K562 (cell line): ENCODE measurements at regions not wholly inside any gene's neighbourhood (a gene's known extent, or its start where the extent isn't known, plus 50 kb on each side); places are given as distances from the start of the nearest gene placed in this dataset.

Experiments used
- ATAC-seq: fragments of 200-7000 bp; cut with Tn5 transposase; 3 replicates; pipeline ENCODE4 v1.9.1; 2020; ENCODE audit warnings: moderate library complexity
- BruUV-seq: library from RNA; stranded (reverse); fragments of 400-500 nt; replicated peaks from 2 replicates; lab custom pipeline; 2021; lab: Mats Ljungman, UMichigan
- CTCF ChIA-PET: fragments of 300-600 bp; formaldehyde crosslinking; extraction: SDS; loops from one replicate; lab custom pipeline; 2021; ENCODE audit warnings: low intra/inter-chr PET ratio; lab: Yijun Ruan, JAX
- POLR2A ChIA-PET: fragments of 300-600, 350-650 bp; sonication (Branson Sonifier 250); formaldehyde crosslinking; extraction: SDS; loops from one replicate; lab custom pipeline; 2021; ENCODE audit warnings: antibody characterized with exemption, inconsistent platforms; lab: Yijun Ruan, JAX
- DNase-seq, 4 experiments: peaks; one replicate each; pipeline versions ENCODE4 v3.0.0 to v3.0.0-alpha.2; 2011 to 2018; ENCODE audit warnings: low spot score in 3 of 4, mixed read lengths in 3 of 4; ENCODE audit errors: extremely low read depth in 1 of 4
- FAIRE-seq: peaks from 2 replicates; lab custom pipeline; 2011; peaks lifted over from hg19 to GRCh38; lab: Jason Lieb, UNC
- H2AFZ ChIP-seq: 2 replicates; pipeline ENCODE4 v1.6.0; 2011; ENCODE audit warnings: low read depth, low read length, control low read depth, inconsistent platforms
- H3K27ac ChIP-seq: fragments of 200-600 bp; 3 replicates; pipeline ENCODE4 v1.8.0; 2011; ENCODE audit warnings: low read depth, mild to moderate bottlenecking, control low read depth, inconsistent platforms, low read length, moderate library complexity, mixed read lengths; ENCODE audit errors: extremely low read depth
- H3K27me3 ChIP-seq, 2 experiments: fragments of 300-600 bp in 1 of 2; 2 replicates in 1 of 2; 3 replicates in 1 of 2; pipeline versions ENCODE4 v1.6.0 to v1.8.0; 2011; ENCODE audit warnings: inconsistent platforms in 2 of 2, low read length in 2 of 2, mild to moderate bottlenecking in 1 of 2, mixed read lengths in 1 of 2, moderate library complexity in 1 of 2; ENCODE audit not compliant: control insufficient read depth in 2 of 2, insufficient read depth in 2 of 2
- H3K36me3 ChIP-seq: fragments of 300-600 bp; 3 replicates; pipeline ENCODE4 v1.8.0; 2011; ENCODE audit warnings: mild to moderate bottlenecking, low read length, inconsistent platforms; ENCODE audit not compliant: control insufficient read depth, insufficient read depth
- H3K4me1 ChIP-seq, 2 experiments: fragments of 200-600 bp in 1 of 2; replicated peaks in 1 of 2; 2 replicates in 1 of 2; 3 replicates in 1 of 2; pipeline versions ENCODE4 v1.5.1 to v1.8.0; 2011; ENCODE audit warnings: inconsistent platforms in 2 of 2, low read length in 2 of 2, mild to moderate bottlenecking in 1 of 2, mixed read lengths in 1 of 2, moderate library complexity in 1 of 2; ENCODE audit not compliant: control insufficient read depth in 2 of 2, insufficient read depth in 2 of 2
- H3K4me2 ChIP-seq: 2 replicates; pipeline ENCODE4 v1.6.1; 2011; ENCODE audit warnings: low read length, control low read depth, inconsistent platforms, mixed read lengths; ENCODE audit not compliant: insufficient read depth
- H3K4me3 ChIP-seq: fragments of 200-600 bp; sonication (generic), shearing (Covaris generic); 2 replicates; pipeline ENCODE4 v1.5.1; 2016; ENCODE audit warnings: control low read depth, inconsistent platforms
- H3K79me2 ChIP-seq: fragments of 200-600 bp; 3 replicates; pipeline ENCODE4 v1.8.0; 2011; ENCODE audit warnings: low read length, inconsistent platforms; ENCODE audit not compliant: control insufficient read depth, insufficient read depth
- H3K9ac ChIP-seq, 2 experiments: 2 replicates each; pipeline versions ENCODE4 v1.6.0 to v1.6.1; 2011; ENCODE audit warnings: low read depth in 2 of 2, low read length in 2 of 2, control low read depth in 1 of 2, inconsistent platforms in 1 of 2, mild to moderate bottlenecking in 1 of 2, mixed read lengths in 1 of 2; ENCODE audit not compliant: insufficient read depth in 1 of 2
- H3K9me1 ChIP-seq: one replicate; pipeline ENCODE4 v1.6.0; 2011; ENCODE audit warnings: inconsistent platforms, mild to moderate bottlenecking, low read length, moderate library complexity; ENCODE audit not compliant: control insufficient read depth, insufficient read depth
- H3K9me3 ChIP-seq: replicated peaks from 2 replicates; pipeline ENCODE4 v1.5.1; 2011; ENCODE audit warnings: low read depth, low read length, inconsistent platforms; ENCODE audit not compliant: control insufficient read depth, insufficient read depth
- H4K20me1 ChIP-seq: replicated peaks from 2 replicates; pipeline ENCODE4 v1.6.1; 2011; ENCODE audit warnings: low read length, inconsistent platforms, mixed read lengths; ENCODE audit not compliant: control insufficient read depth, insufficient read depth
- FOS ChIP-seq: IDR thresholded peaks from 3 replicates; pipeline ENCODE4 v1.6.1; 2011; ENCODE audit not compliant: insufficient read length; ENCODE audit errors: extremely low read depth
- HCFC1 ChIP-seq: IDR thresholded peaks from 2 replicates; pipeline ENCODE4 v1.6.1; 2012; ENCODE audit warnings: low read depth, low read length, improper control_type of control experiment
- HNRNPK ChIP-seq: fragments of 200-400 bp; formaldehyde crosslinking; IDR thresholded peaks from one replicate; pipeline ENCODE4 v1.6.1; 2018; ENCODE audit warnings: mild to moderate bottlenecking, low read depth, low read length; ENCODE audit not compliant: poor library complexity, severe bottlenecking
- ILF3 ChIP-seq: fragments of 450-650 bp; IDR thresholded peaks from 2 replicates; pipeline ENCODE4 v1.6.1; 2018; ENCODE audit warnings: antibody characterized with exemption, mild to moderate bottlenecking, moderate library complexity, borderline replicate concordance
- SMARCA5 ChIP-seq: fragments of 450-650 bp; IDR thresholded peaks from 2 replicates; pipeline ENCODE4 v1.6.1; 2016
- TFE3 ChIP-seq: fragments of 450-650 bp; formaldehyde crosslinking; IDR thresholded peaks from 2 replicates; pipeline ENCODE4 v1.4.0; 2020; ENCODE audit warnings: mild to moderate bottlenecking, mixed read lengths
- ZMIZ1 ChIP-seq, 2 experiments: fragments of 150-350 bp in 1 of 2; IDR thresholded peaks; 2 replicates each; pipeline ENCODE4 v1.6.1; 2012 to 2016; ENCODE audit warnings: low read depth in 2 of 2, low read length in 2 of 2, mild to moderate bottlenecking in 1 of 2, moderate library complexity in 1 of 2
- ZNF224 ChIP-seq: sonication (generic); formaldehyde crosslinking; IDR thresholded peaks from 2 replicates; pipeline ENCODE4 v1.8.0; 2022; ENCODE audit warnings: mild to moderate bottlenecking, missing genetic modification reagents
- ZNF655 ChIP-seq: fragments of 250-450 bp; sonication (Bioruptor Pico); IDR thresholded peaks from 2 replicates; pipeline ENCODE4 v1.5.0; 2021
- WGBS: fragments of 100-300 bp; shearing (Covaris generic); methylation state at CpG from one replicate; pipeline ENCODE4 v1.1.6; 2016; ENCODE audit warnings: low coverage, mixed read lengths; ENCODE audit not compliant: insufficient coverage; ENCODE audit errors: missing lambda C conversion rate; 5-methylcytosine and 5-hydroxymethylcytosine counted together
- in situ Hi-C: fragments of 300-500 bp; cut with MboI; formaldehyde crosslinking; loops from 4 replicates; pipeline ENCODE4 v1.15.0; 2018; ENCODE audit warnings: inconsistent platforms, mixed read lengths
- intact Hi-C: fragments of 100-400 bp; cut with micrococcal nuclease; formaldehyde crosslinking; loops from 2 replicates; pipeline ENCODE4 v1.14.2; 2022

GRCh38 chr4:62407534-62407933 lies 1207.4 kb downstream of the ADGRL3 start:
- POLR2A ChIA-PET: no interaction called here
- Histone ChIP-seq H3K79me2 (no peaks in the 10 kb centered on the region), H3K27ac (no peak overlapping the region), H3K4me2 (no peak overlapping the region), H3K9ac (no peak overlapping the region), H3K4me1 (no peaks in the 10 kb centered on the region), H4K20me1 (no peaks in the 10 kb centered on the region), H3K36me3 (no peaks in the 10 kb centered on the region), H3K9me1 (no peaks in the 10 kb centered on the region), H3K9me3 (no peaks in the 10 kb centered on the region), H2AFZ (no peak overlapping the region), H3K4me3 (no peak overlapping the region), H3K27me3 (no peaks in the 10 kb centered on the region)
- CTCF ChIA-PET: no interaction called here
- 0 out of 2 replicates have a peak, but pooled peaks have one; percentile 4 for TF ChIP-seq TFE3 (CRISPR knock-in tag)
- no peak for TF ChIP-seq ZNF224 (CRISPR knock-in tag)
- BruUV-seq: no TSS peak
- in situ Hi-C loops: no loop called here
- intact Hi-C loops: no loop called here
- FAIRE-seq (no peak), DNase-seq (no peak), ATAC-seq (no peak)
- WGBS: 0% methylated on average over 1 of the region's 1 CpG

- no peaks in the 10 kb centered on the region for H3K4me1 ChIP-seq
- CTCF ChIA-PET: no interaction called here
- FAIRE-seq (no peak), ATAC-seq (no peak), DNase-seq (no peak)
- BruUV-seq: no TSS peak
- H2AFZ ChIP-seq: no peak overlapping the region
- POLR2A ChIA-PET: no interaction called here
- H3K36me3 ChIP-seq: no peaks in the 10 kb centered on the region
- no peaks in the 10 kb centered on the region for H3K9me3 ChIP-seq
- no peak overlapping the region for H3K4me2 ChIP-seq
- in situ Hi-C loops (no loop called here), intact Hi-C loops (no loop called here)
- H3K4me3 ChIP-seq: no peak overlapping the region
- no peak overlapping the region for H3K27ac ChIP-seq
- H3K9me1 ChIP-seq: no peaks in the 10 kb centered on the region
- H4K20me1 ChIP-seq: no peaks in the 10 kb centered on the region
- H3K27me3 ChIP-seq: no peaks in the 10 kb centered on the region
- H3K79me2 ChIP-seq: no peaks in the 10 kb centered on the region
- H3K9ac ChIP-seq: no peak overlapping the region
- TF ChIP-seq HNRNPK (no peak), HCFC1 (no peak), FOS (no peak), ZNF655 (CRISPR knock-in tag) (no peak), ZMIZ1 (IDR thresholded peaks at IDR 0.05; ENCODE audit: low read depth in 2 of 2, low read length in 2 of 2) (no peak), SMARCA5 (no peak), ILF3 (no peak)
Measured at GRCh38 chr4:62402088-62402806, 1202.1 kb downstream of the ADGRL3 start.
